ENCODE measurements at regions not wholly inside any gene's neighbourhood (a gene's known extent, or its start where the extent isn't known, plus 50 kb on each side); places are given as distances from the start of the nearest gene placed in this dataset.
"Not testable (repeated sequence)": the region's sequence is repeated elsewhere in the genome, so short reads cannot be mapped to it uniquely, and the experiment has no call there.

- not testable (repeated sequence) for H3K27ac Mint-ChIP-seq; H3K36me3 Mint-ChIP-seq (ENCODE audit: low read depth); H3K4me1 Mint-ChIP-seq (ENCODE audit: low read depth)
Measured at GRCh38 chr4:82301390-82301789, 72.4 kb downstream of the HNRNPD start.

GRCh38 chr4:82293304-82293703, 80.5 kb downstream of the HNRNPD start:
- H3K27me3 Mint-ChIP-seq: no peaks in the 10 kb centered on the region
- H3K4me3 Mint-ChIP-seq: peak overlapping the region; percentile 8
- H3K27ac Mint-ChIP-seq: no peak overlapping the region
- no peaks in the 10 kb centered on the region for H3K9me3 Mint-ChIP-seq
- H3K36me3 Mint-ChIP-seq (ENCODE audit: low read depth): no peaks in the 10 kb centered on the region
- H3K4me1 Mint-ChIP-seq (ENCODE audit: low read depth): peaks cover 24% of the 10 kb centered on the region

More at GRCh38 chr4:82301390-82301789, 72.4 kb downstream of the HNRNPD start:
- not testable (repeated sequence) for H3K9me3 Mint-ChIP-seq, H3K27me3 Mint-ChIP-seq, H3K4me3 Mint-ChIP-seq

DNA sequence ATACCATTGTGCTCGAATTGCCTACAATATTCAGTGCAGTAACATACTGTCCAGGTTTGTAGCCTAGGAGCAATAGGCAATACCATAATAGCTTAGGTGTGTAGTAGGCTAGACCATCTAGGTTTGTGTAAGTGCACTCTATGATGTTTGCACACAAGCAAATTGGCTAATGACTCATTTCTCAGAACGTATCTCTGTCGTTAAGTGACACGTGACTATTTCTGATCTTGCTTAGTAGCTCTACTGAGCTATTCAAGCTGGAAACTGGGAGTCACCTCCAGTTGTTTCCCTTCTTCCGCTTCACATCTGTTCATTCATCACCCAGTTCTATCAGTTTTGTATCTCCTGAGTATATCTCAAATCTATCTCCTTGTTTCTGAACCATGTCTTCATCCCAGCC, 86.1 kb downstream of the HNRNPD start:
- H3K9me3 Mint-ChIP-seq: no peaks in the 10 kb centered on the region
- no peak overlapping the region for H3K4me3 Mint-ChIP-seq
- H3K4me1 Mint-ChIP-seq (ENCODE audit: low read depth): peaks cover 26% of the 10 kb centered on the region
- H3K36me3 Mint-ChIP-seq (ENCODE audit: low read depth): no peaks in the 10 kb centered on the region
- peaks cover 3% of the 10 kb centered on the region for H3K27me3 Mint-ChIP-seq
- H3K27ac Mint-ChIP-seq: no peak overlapping the region

DNA sequence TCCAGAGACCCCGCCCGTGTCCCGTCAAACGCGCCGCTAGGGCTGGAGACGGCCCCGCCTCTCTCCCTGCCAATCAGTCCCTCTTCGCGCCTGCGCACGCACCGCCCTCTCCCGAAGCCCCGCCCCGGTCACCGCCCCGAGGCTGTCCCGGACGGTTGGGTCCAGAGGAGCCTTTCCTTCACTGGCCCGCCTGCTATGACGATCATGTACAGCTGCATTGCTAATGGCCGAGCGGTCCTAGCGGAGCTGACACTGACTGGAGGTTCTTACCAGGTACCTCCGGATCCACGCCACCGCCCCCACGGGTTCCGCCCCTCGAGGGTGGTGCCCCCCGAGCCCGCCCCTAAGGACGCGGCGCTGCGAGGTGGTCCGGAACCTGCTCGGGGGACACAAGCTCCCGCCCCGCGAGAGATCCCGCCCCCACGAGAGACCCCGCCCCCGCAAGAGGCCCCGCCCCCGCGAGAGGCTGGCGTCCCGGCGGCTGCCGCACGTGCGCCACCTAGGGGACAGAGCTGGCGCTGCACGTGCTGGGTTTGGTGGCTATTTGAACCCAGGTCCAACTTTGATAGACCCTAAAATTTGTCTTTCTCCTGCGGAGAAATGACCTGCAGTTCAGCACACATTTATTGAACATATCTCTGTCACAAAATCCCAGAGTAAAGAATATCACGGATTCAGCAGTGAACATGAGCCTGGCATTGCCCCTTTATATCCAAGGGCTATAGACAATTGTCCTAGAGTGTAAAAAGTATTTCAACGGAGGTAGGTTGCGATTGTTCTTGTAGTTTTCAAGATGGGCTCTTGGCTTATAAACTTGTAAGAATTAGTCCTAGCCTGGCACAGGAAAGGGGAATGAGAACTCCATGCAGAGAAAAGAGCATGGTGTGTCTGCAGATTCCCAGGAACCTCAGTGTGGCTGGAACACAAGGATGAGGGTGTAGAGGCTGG, 88.7 kb downstream of the HNRNPD start:
- peak overlapping the region; percentile 75 for H3K4me3 Mint-ChIP-seq
- H3K27me3 Mint-ChIP-seq: peaks cover 3% of the 10 kb centered on the region
- H3K36me3 Mint-ChIP-seq (ENCODE audit: low read depth): no peaks in the 10 kb centered on the region
- peaks cover 13% of the 10 kb centered on the region for H3K4me1 Mint-ChIP-seq (ENCODE audit: low read depth)
- no peak overlapping the region for H3K27ac Mint-ChIP-seq
- H3K9me3 Mint-ChIP-seq: no peaks in the 10 kb centered on the region

DNA sequence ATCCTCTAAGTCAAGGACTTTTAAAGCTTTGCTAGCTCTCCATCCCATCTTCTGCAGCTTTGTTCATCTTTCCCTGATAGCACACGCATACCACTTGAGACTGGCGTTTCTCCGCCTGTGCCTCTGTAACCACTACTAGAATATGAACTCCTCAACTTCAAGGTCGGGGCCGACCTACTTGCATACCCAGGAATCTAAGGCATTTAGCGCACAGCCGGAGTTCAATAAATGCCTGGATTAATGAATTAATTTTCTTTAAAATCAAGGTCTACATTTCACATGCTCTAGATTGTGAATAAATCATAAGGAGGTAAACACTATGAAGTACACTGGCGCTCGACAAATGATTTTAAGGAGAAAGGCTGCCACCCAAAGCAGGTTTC, 89.3 kb downstream of the HNRNPD start:
- H3K9me3 Mint-ChIP-seq: no peaks in the 10 kb centered on the region
- H3K4me1 Mint-ChIP-seq (ENCODE audit: low read depth): peaks cover 13% of the 10 kb centered on the region
- peaks cover 3% of the 10 kb centered on the region for H3K27me3 Mint-ChIP-seq
- no peaks in the 10 kb centered on the region for H3K36me3 Mint-ChIP-seq (ENCODE audit: low read depth)
- peak overlapping the region; percentile 75 for H3K4me3 Mint-ChIP-seq
- no peak overlapping the region for H3K27ac Mint-ChIP-seq

- Mint-ChIP-seq H3K9me3 (no peaks in the 10 kb centered on the region), H3K4me3 (no peak overlapping the region), H3K27ac (no peak overlapping the region), H3K27me3 (peaks cover 3% of the 10 kb centered on the region), H3K4me1 (ENCODE audit: low read depth) (peaks cover 13% of the 10 kb centered on the region), H3K36me3 (ENCODE audit: low read depth) (no peaks in the 10 kb centered on the region)
Measured at GRCh38 chr4:82282875-82283274, 90.9 kb downstream of the HNRNPD start.

GRCh38 chr4:82279550-82279949, 94.2 kb downstream of the HNRNPD start:
- not testable (repeated sequence) for H3K4me3 Mint-ChIP-seq; H3K36me3 Mint-ChIP-seq (ENCODE audit: low read depth); H3K4me1 Mint-ChIP-seq (ENCODE audit: low read depth); H3K27ac Mint-ChIP-seq; H3K27me3 Mint-ChIP-seq; H3K9me3 Mint-ChIP-seq

DNA sequence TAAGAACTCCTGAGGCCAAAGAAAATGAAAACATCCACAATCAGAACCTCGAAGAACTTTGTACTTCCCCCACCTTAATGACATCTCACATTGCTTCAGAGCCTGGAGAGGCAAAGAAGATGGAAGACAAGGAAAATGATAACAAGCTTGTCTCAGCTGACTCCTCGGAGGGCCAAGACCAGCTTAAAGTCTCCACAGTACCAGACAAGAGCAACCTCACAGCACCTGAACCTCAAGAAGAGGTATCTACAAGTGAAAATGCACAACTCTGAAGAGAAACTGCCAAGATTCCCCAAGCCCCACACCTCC, 97.5 kb downstream of the HNRNPD start:
- Mint-ChIP-seq H3K36me3 (ENCODE audit: low read depth) (no peaks in the 10 kb centered on the region), H3K27ac (no peak overlapping the region), H3K4me3 (no peak overlapping the region), H3K9me3 (no peaks in the 10 kb centered on the region), H3K27me3 (no peaks in the 10 kb centered on the region), H3K4me1 (ENCODE audit: low read depth) (peaks cover 6% of the 10 kb centered on the region)

GRCh38 chr4:82275431-82276331, 98.1 kb downstream of the HNRNPD start:
- Mint-ChIP-seq H3K4me1 (ENCODE audit: low read depth) (peaks cover 6% of the 10 kb centered on the region), H3K9me3 (no peaks in the 10 kb centered on the region), H3K27me3 (no peaks in the 10 kb centered on the region), H3K36me3 (ENCODE audit: low read depth) (no peaks in the 10 kb centered on the region), H3K4me3 (no peak overlapping the region), H3K27ac (no peak overlapping the region)

DNA sequence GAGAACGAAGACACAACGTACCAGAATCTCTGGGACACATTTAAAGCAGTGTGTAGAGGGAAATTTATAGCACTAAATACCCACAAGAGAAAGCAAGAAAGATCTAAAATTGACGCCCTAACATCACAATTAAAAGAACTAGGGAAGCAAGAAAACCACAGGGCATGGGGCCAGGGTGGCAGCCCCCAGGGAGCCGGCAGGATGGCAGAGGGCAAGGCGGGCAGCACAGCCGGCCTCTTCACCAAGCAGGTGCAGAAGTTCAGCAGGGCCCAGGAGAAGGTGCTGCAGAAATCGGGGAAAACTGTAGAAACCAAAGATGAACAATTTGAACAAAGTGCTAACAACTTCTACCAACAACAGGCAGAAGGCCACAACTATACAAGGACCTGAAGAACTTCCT, 99.1 kb downstream of the HNRNPD start:
- not testable (repeated sequence) for H3K9me3 Mint-ChIP-seq; H3K27ac Mint-ChIP-seq; H3K4me3 Mint-ChIP-seq; H3K36me3 Mint-ChIP-seq (ENCODE audit: low read depth); H3K27me3 Mint-ChIP-seq; H3K4me1 Mint-ChIP-seq (ENCODE audit: low read depth)

GRCh38 chr4:82272523-82272922, 101.3 kb downstream of the HNRNPD start:
- H3K27me3 Mint-ChIP-seq; H3K36me3 Mint-ChIP-seq (ENCODE audit: low read depth); H3K4me3 Mint-ChIP-seq; H3K27ac Mint-ChIP-seq; H3K9me3 Mint-ChIP-seq: not testable (repeated sequence)
- H3K4me1 Mint-ChIP-seq (ENCODE audit: low read depth): peaks cover 18% of the 10 kb centered on the region

- peaks cover 19% of the 10 kb centered on the region for H3K4me1 Mint-ChIP-seq (ENCODE audit: low read depth)
- not testable (repeated sequence) for H3K9me3 Mint-ChIP-seq; H3K27ac Mint-ChIP-seq; H3K27me3 Mint-ChIP-seq; H3K4me3 Mint-ChIP-seq; H3K36me3 Mint-ChIP-seq (ENCODE audit: low read depth)
Measured at GRCh38 chr4:82271915-82272480, 101.8 kb downstream of the HNRNPD start.

GRCh38 chr4:82268826-82269193, 105.0 kb downstream of the HNRNPD start:
- Mint-ChIP-seq H3K9me3 (no peaks in the 10 kb centered on the region), H3K4me1 (ENCODE audit: low read depth) (peaks cover 13% of the 10 kb centered on the region), H3K27ac (no peak overlapping the region), H3K4me3 (no peak overlapping the region), H3K36me3 (ENCODE audit: low read depth) (no peaks in the 10 kb centered on the region), H3K27me3 (no peaks in the 10 kb centered on the region)

DNA sequence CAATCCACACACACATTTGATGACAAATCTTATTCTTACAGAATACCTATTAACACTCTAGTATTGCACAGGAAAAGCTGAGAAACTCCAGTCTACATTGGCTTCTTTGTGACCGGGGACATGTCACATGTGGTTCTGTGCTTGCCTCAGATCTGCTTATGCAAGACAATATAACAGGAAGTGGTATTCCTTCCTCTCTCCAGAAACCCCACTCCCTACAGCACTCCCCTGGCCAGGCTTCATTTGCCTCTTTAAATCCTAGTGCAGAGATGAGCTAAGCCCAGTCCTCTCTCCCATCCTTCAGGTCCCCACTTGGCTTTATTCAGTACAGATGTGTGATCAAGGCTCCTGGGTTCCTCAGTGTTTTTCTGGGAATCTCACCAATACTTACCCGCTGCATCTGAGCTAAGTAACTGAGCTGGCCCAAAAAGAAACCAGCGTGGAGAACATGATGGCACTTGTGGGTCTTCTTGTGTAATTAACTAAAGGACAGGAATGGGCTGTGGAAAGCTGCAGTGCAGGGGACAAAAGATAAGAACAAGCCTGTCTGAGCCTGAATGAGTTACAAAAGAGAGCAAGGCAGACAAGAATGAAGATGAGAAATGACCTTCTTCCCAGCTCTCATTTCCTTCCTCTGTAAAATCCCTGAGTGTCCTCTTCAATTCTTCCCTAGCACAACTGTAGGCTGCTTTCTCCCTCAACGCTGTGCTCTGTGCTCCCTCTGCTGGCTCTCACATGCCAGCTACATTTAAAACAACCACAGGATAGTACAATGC, 105.6 kb downstream of the HNRNPD start:
- no peak overlapping the region for H3K27ac Mint-ChIP-seq
- H3K27me3 Mint-ChIP-seq: no peaks in the 10 kb centered on the region
- peaks cover 13% of the 10 kb centered on the region for H3K4me1 Mint-ChIP-seq (ENCODE audit: low read depth)
- H3K4me3 Mint-ChIP-seq: no peak overlapping the region
- no peaks in the 10 kb centered on the region for H3K36me3 Mint-ChIP-seq (ENCODE audit: low read depth)
- H3K9me3 Mint-ChIP-seq: no peaks in the 10 kb centered on the region

DNA sequence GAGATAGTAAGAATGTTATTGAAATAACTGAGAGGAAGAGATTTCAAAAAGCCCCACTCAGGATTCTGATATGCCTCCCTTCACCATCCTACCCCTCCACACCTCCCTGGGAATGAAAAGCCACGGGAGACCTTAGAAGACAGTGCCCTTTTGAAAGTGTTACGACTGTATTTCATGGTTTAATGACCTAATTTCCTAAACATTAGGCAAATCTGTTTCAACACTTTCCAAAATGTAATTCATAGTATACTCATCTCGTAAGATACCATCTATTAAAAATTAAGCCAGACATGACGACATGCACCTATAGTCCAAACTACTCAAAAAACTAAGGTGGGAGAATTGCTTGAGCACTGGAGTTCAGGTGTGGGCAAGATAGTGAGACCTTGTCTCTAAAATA, 106.3 kb downstream of the HNRNPD start:
- Mint-ChIP-seq H3K9me3 (no peaks in the 10 kb centered on the region), H3K27me3 (no peaks in the 10 kb centered on the region), H3K27ac (no peak overlapping the region), H3K4me1 (ENCODE audit: low read depth) (peaks cover 13% of the 10 kb centered on the region), H3K4me3 (no peak overlapping the region), H3K36me3 (ENCODE audit: low read depth) (no peaks in the 10 kb centered on the region)

All from stimulated activated naive CD8-positive, alpha-beta T cell treated with anti-CD3 and anti-CD28 coated beads, Interleukin-15, Interleukin-2, amounts not matched to agents 100 ng/mL and 50 ng/mL, for 24 hours (primary cell).